Fibroblast of lung (primary cell): ENCODE measurements at regions not wholly inside any gene's neighbourhood (a gene's known extent, or its start where the extent isn't known, plus 50 kb on each side); places are given as distances from the start of the nearest gene placed in this dataset.

Source experiments
- DNase-seq, 2 donors: peaks; one replicate each; pipeline versions ENCODE4 v3.0.0 to v3.0.0-alpha.2; 2010; ENCODE audit warnings: low read depth in 2 of 2
- H2AFZ ChIP-seq: 2 replicates; pipeline ENCODE4 v1.5.1; 2012; ENCODE audit warnings: low read length, control low read depth, inconsistent platforms
- H3K27ac ChIP-seq: 2 replicates; pipeline ENCODE4 v1.5.1; 2011; ENCODE audit warnings: low read length, control low read depth; ENCODE audit not compliant: insufficient read depth
- H3K27me3 ChIP-seq: 2 replicates; pipeline ENCODE4 v1.5.1; 2011; ENCODE audit warnings: mild to moderate bottlenecking, low read length; ENCODE audit not compliant: control insufficient read depth, insufficient read depth
- H3K36me3 ChIP-seq: 2 replicates; pipeline ENCODE4 v1.5.1; 2011; ENCODE audit warnings: low read length; ENCODE audit not compliant: control insufficient read depth, insufficient read depth
- H3K4me1 ChIP-seq: 2 replicates; pipeline ENCODE4 v1.5.1; 2011; ENCODE audit warnings: low read length; ENCODE audit not compliant: control insufficient read depth, insufficient read depth; ENCODE audit errors: extremely low read depth
- H3K4me2 ChIP-seq: 2 replicates; pipeline ENCODE4 v1.5.1; 2011; ENCODE audit warnings: low read length, control low read depth; ENCODE audit not compliant: insufficient read depth; ENCODE audit errors: extremely low read depth
- H3K4me3 ChIP-seq, 4 experiments: fragments of 200-600 bp in 1 of 4; sonication (generic) in 1 of 4; replicated peaks in 1 of 4; 2 replicates each; pipeline ENCODE4 v1.5.1; 2011 to 2016; ENCODE audit warnings: low read length in 4 of 4, low read depth in 3 of 4, mild to moderate bottlenecking in 3 of 4, control low read depth in 2 of 4, inconsistent platforms in 1 of 4, mixed read lengths in 1 of 4; ENCODE audit not compliant: insufficient read depth in 1 of 4; ENCODE audit errors: control extremely low read depth in 1 of 4
- H3K79me2 ChIP-seq: 2 replicates; pipeline ENCODE4 v1.5.1; 2012; ENCODE audit warnings: mild to moderate bottlenecking, low read length, inconsistent platforms; ENCODE audit not compliant: control insufficient read depth, insufficient read depth
- H3K9ac ChIP-seq: 2 replicates; pipeline ENCODE4 v1.5.1; 2011; ENCODE audit warnings: mild to moderate bottlenecking, low read length, control low read depth; ENCODE audit not compliant: insufficient read depth
- H3K9me3 ChIP-seq: 2 replicates; pipeline ENCODE4 v1.5.1; 2012; ENCODE audit warnings: low read depth, low read length; ENCODE audit not compliant: control insufficient read depth, insufficient read depth
- H4K20me1 ChIP-seq: 2 replicates; pipeline ENCODE4 v1.5.1; 2011; ENCODE audit warnings: low read length; ENCODE audit not compliant: control insufficient read depth, insufficient read depth; ENCODE audit errors: extremely low read depth
- CTCF ChIP-seq, 2 donors: IDR thresholded peaks in 1 of 2; conservative IDR thresholded peaks in 1 of 2; 1 replicate in 1 of 2; 2 replicates in 1 of 2; pipeline ENCODE4 v1.5.1; 2011 to 2012; ENCODE audit warnings: low read length in 2 of 2, control low read depth in 1 of 2, inconsistent platforms in 1 of 2, low read depth in 1 of 2, mild to moderate bottlenecking in 1 of 2
- EZH2 ChIP-seq: IDR thresholded peaks from 2 replicates; pipeline ENCODE4 v1.5.1; 2012; ENCODE audit warnings: low read length, control low read depth, mild to moderate bottlenecking; ENCODE audit errors: missing control alignments

GRCh38 chr2:5285061-5285460 lies 407.1 kb upstream of the SOX11 start:
- Histone ChIP-seq H3K9ac (no peak overlapping the region), H3K79me2 (no peaks in the 10 kb centered on the region), H3K9me3 (no peaks in the 10 kb centered on the region), H3K27me3 (no peaks in the 10 kb centered on the region), H3K4me1 (no peaks in the 10 kb centered on the region), H3K4me2 (no peak overlapping the region), H3K27ac (no peak overlapping the region), H3K4me3 (no peak overlapping the region), H3K36me3 (no peaks in the 10 kb centered on the region), H2AFZ (no peak overlapping the region), H4K20me1 (no peaks in the 10 kb centered on the region)
- TF ChIP-seq CTCF (conservative IDR thresholded peaks at IDR 0.05 in 1 of 2, IDR thresholded peaks at IDR 0.05 in 1 of 2; ENCODE audit: low read depth in 1 of 2, low read length in 2 of 2): no peak
- no peak for TF ChIP-seq EZH2
- no peak for DNase-seq

- Histone ChIP-seq H3K4me2 (no peak overlapping the region), H4K20me1 (no peaks in the 10 kb centered on the region), H3K9ac (no peak overlapping the region), H3K4me3 (no peak overlapping the region), H3K9me3 (no peaks in the 10 kb centered on the region), H2AFZ (no peak overlapping the region), H3K4me1 (no peaks in the 10 kb centered on the region), H3K36me3 (no peaks in the 10 kb centered on the region), H3K27me3 (no peaks in the 10 kb centered on the region), H3K79me2 (no peaks in the 10 kb centered on the region), H3K27ac (no peak overlapping the region)
- TF ChIP-seq EZH2: no peak
- TF ChIP-seq CTCF (conservative IDR thresholded peaks at IDR 0.05 in 1 of 2, IDR thresholded peaks at IDR 0.05 in 1 of 2; ENCODE audit: low read depth in 1 of 2, low read length in 2 of 2): no peak
- no peak for DNase-seq
Observed at GRCh38 chr2:5285872-5286769, 406.1 kb upstream of the SOX11 start.

GRCh38 chr2:5287558-5288334 lies 404.4 kb upstream of the SOX11 start:
- DNase-seq: peak; percentile 2 to 18
- Histone ChIP-seq H3K4me2 (no peak overlapping the region), H3K27me3 (no peaks in the 10 kb centered on the region), H3K27ac (no peak overlapping the region), H3K36me3 (no peaks in the 10 kb centered on the region), H3K9me3 (no peaks in the 10 kb centered on the region), H3K4me1 (no peaks in the 10 kb centered on the region), H3K79me2 (no peaks in the 10 kb centered on the region), H4K20me1 (no peaks in the 10 kb centered on the region), H3K4me3 (no peak overlapping the region), H2AFZ (no peak overlapping the region), H3K9ac (no peak overlapping the region)
- TF ChIP-seq EZH2 (no peak), CTCF (conservative IDR thresholded peaks at IDR 0.05 in 1 of 2, IDR thresholded peaks at IDR 0.05 in 1 of 2; ENCODE audit: low read depth in 1 of 2, low read length in 2 of 2) (no peak)
